A549 (cell line): ENCODE measurements at regions not wholly inside any gene's neighbourhood (a gene's known extent, or its start where the extent isn't known, plus 50 kb on each side); places are given as distances from the start of the nearest gene placed in this dataset.

Experiments used
- ATAC-seq, 2 experiments: fragments of 200-7000 bp in 1 of 2; fragments of >200 bp in 1 of 2; cut with Nextera tagmentation in 1 of 2; cut with Tn5 transposase in 1 of 2; 3 replicates each; pipeline versions ENCODE4 v1.8.0 to v1.9.1; 2018 to 2020; ENCODE audit warnings: mild to moderate bottlenecking in 1 of 2, moderate library complexity in 1 of 2
- CTCF ChIA-PET: fragments of 300-600 bp; sonication (Branson Sonifier 250); formaldehyde crosslinking; extraction: SDS; loops from one replicate; lab custom pipeline; 2021; ENCODE audit warnings: antibody characterized with exemption, inconsistent platforms; lab: Yijun Ruan, JAX
- POLR2A ChIA-PET: fragments of 350-600 bp; formaldehyde crosslinking; extraction: SDS; loops from one replicate; lab custom pipeline; 2021; ENCODE audit warnings: antibody characterized with exemption, inconsistent platforms; lab: Yijun Ruan, JAX
- DNase-seq, 2 experiments: peaks; one replicate each; pipeline versions ENCODE4 v3.0.0 to v3.0.0-alpha.2; 2011 to 2016; ENCODE audit warnings: low read depth in 1 of 2, low spot score in 1 of 2
- FAIRE-seq: peaks from 2 replicates; lab custom pipeline; 2011; peaks lifted over from hg19 to GRCh38; lab: Jason Lieb, UNC
- H3K27ac ChIP-seq, 2 experiments: fragments of >200 bp; sonication (Bioruptor Twin); formaldehyde crosslinking; 3 replicates each; pipeline ENCODE4 v1.5.1; 2016 to 2017
- H3K4me1 ChIP-seq: fragments of >200 bp; sonication (Bioruptor Twin); formaldehyde crosslinking; 3 replicates; pipeline ENCODE4 v1.6.1; 2016
- H3K4me2 ChIP-seq: fragments of >200 bp; sonication (Bioruptor Twin); formaldehyde crosslinking; 3 replicates; pipeline ENCODE4 v1.6.1; 2016
- H3K4me3 ChIP-seq: fragments of >200 bp; sonication (Bioruptor Twin); formaldehyde crosslinking; 3 replicates; pipeline ENCODE4 v1.5.1; 2016
- H3K9me3 ChIP-seq: fragments of >200 bp; sonication (Bioruptor Twin); formaldehyde crosslinking; 3 replicates; pipeline ENCODE4 v1.6.1; 2016
- ATOH8 ChIP-seq: fragments of 250-450 bp; sonication (Bioruptor Pico); IDR thresholded peaks from 2 replicates; pipeline ENCODE4 v1.5.0; 2020; ENCODE audit warnings: low read depth, mild to moderate bottlenecking, moderate library complexity
- BHLHE40 ChIP-seq: IDR thresholded peaks from 2 replicates; pipeline ENCODE4 v1.6.1; 2012; ENCODE audit warnings: low read depth, low read length, inconsistent platforms
- CBX2 ChIP-seq: fragments of 200-600 bp; sonication (generic); IDR thresholded peaks from 2 replicates; pipeline ENCODE4 v1.6.1; 2016; ENCODE audit warnings: low read depth, mild to moderate bottlenecking, borderline replicate concordance
- CHD4 ChIP-seq: fragments of 200-600 bp; sonication (generic); IDR thresholded peaks from 2 replicates; pipeline ENCODE4 v1.6.1; 2016; ENCODE audit warnings: antibody characterized with exemption, mild to moderate bottlenecking, borderline replicate concordance
- E2F6 ChIP-seq: IDR thresholded peaks from 2 replicates; pipeline ENCODE4 v1.6.1; 2012; ENCODE audit warnings: low read depth, borderline replicate concordance
- ELK1 ChIP-seq: fragments of 150-350 bp; IDR thresholded peaks from 2 replicates; pipeline ENCODE4 v1.6.1; 2014; ENCODE audit warnings: low read depth, mild to moderate bottlenecking, low read length
- ESRRA ChIP-seq: fragments of 150-350 bp; IDR thresholded peaks from 2 replicates; pipeline ENCODE4 v1.6.1; 2014; ENCODE audit warnings: mild to moderate bottlenecking, low read length, borderline replicate concordance
- FOSB ChIP-seq: fragments of 250-450 bp; sonication (Bioruptor Pico); IDR thresholded peaks from 2 replicates; pipeline ENCODE4 v1.5.0; 2020; ENCODE audit warnings: mild to moderate bottlenecking, moderate library complexity
- FOXS1 ChIP-seq: fragments of 250-450 bp; sonication (Bioruptor Pico); IDR thresholded peaks from 2 replicates; pipeline ENCODE4 v1.5.0; 2020; ENCODE audit warnings: mild to moderate bottlenecking, moderate library complexity
- HDAC2 ChIP-seq: fragments of 200-600 bp; sonication (generic); IDR thresholded peaks from 2 replicates; pipeline ENCODE4 v1.6.1; 2016
- HMGXB4 ChIP-seq: fragments of 250-450 bp; sonication (Bioruptor Pico); IDR thresholded peaks from 2 replicates; pipeline ENCODE4 v1.5.0; 2021; ENCODE audit warnings: mild to moderate bottlenecking, moderate library complexity, borderline replicate concordance
- HOXB5 ChIP-seq: fragments of 250-450 bp; sonication (Bioruptor Pico); IDR thresholded peaks from 2 replicates; pipeline ENCODE4 v1.5.0; 2020; ENCODE audit warnings: mild to moderate bottlenecking, moderate library complexity
- MAFK ChIP-seq: fragments of 450-650 bp; IDR thresholded peaks from 2 replicates; pipeline ENCODE4 v1.6.1; 2014; ENCODE audit not compliant: partially characterized antibody
- MAX ChIP-seq: IDR thresholded peaks from 2 replicates; pipeline ENCODE4 v1.6.1; 2012
- PHF8 ChIP-seq: fragments of 200-600 bp; sonication (generic); IDR thresholded peaks from 2 replicates; pipeline ENCODE4 v1.6.1; 2016; ENCODE audit warnings: low read depth, mild to moderate bottlenecking, antibody characterized with exemption, moderate library complexity, borderline replicate concordance
- POLR2A ChIP-seq: IDR thresholded peaks from 2 replicates; pipeline ENCODE4 v1.6.1; 2012; ENCODE audit warnings: mild to moderate bottlenecking, low read length
- POLR2AphosphoS2 ChIP-seq: conservative IDR thresholded peaks from 2 replicates; pipeline ENCODE4 v1.6.1; 2012; ENCODE audit warnings: low read length, improper control_type of control experiment, inconsistent platforms
- RAD21 ChIP-seq, 2 experiments: fragments of >200 bp in 1 of 2; sonication (Bioruptor Twin) in 1 of 2; formaldehyde crosslinking in 1 of 2; IDR thresholded peaks in 1 of 2; conservative IDR thresholded peaks in 1 of 2; 2 replicates in 1 of 2; 3 replicates in 1 of 2; pipeline ENCODE4 v1.6.1; 2012 to 2018; ENCODE audit warnings: inconsistent platforms in 1 of 2
- SMC3 ChIP-seq: fragments of >200 bp; sonication (Bioruptor Twin); formaldehyde crosslinking; IDR thresholded peaks from 3 replicates; pipeline ENCODE4 v1.6.1; 2018; ENCODE audit warnings: inconsistent platforms
- ZSCAN20 ChIP-seq: fragments of 250-450 bp; sonication (Bioruptor Pico); IDR thresholded peaks from 2 replicates; pipeline ENCODE4 v1.8.0; 2022; ENCODE audit warnings: mild to moderate bottlenecking, moderate library complexity
- WGBS: methylation state at CpG from one replicate; pipeline ENCODE4 v1.1.6; 2017; ENCODE audit errors: missing lambda C conversion rate; 5-methylcytosine and 5-hydroxymethylcytosine counted together

GRCh38 chr9:91157883-91158282 is 203.8 kb downstream of the AUH start:
- H3K4me3 ChIP-seq = no peak overlapping the region
- FAIRE-seq = no peak
- TF ChIP-seq ESRRA = no peak
- no peak for TF ChIP-seq MAX
- TF ChIP-seq HDAC2 = no peak
- TF ChIP-seq CHD4 = no peak
- no peak for TF ChIP-seq BHLHE40
- no peak for TF ChIP-seq FOXS1 (CRISPR knock-in tag)
- TF ChIP-seq ATOH8 (CRISPR knock-in tag) = no peak
- TF ChIP-seq CBX2 = no peak
- no peak for TF ChIP-seq ELK1
- no peak for TF ChIP-seq MAFK
- no peak for TF ChIP-seq ZSCAN20 (CRISPR knock-in tag)
- no peak for TF ChIP-seq RAD21 (conservative IDR thresholded peaks at IDR 0.05 in 1 of 2, IDR thresholded peaks at IDR 0.05 in 1 of 2)
- no peak for TF ChIP-seq HMGXB4 (CRISPR knock-in tag)
- no peak for TF ChIP-seq SMC3
- TF ChIP-seq, all 56 proteins: peak for 0
- Histone ChIP-seq H3K27ac (no peak overlapping the region), H3K4me1 (peaks cover 12% of the 10 kb centered on the region), H3K4me2 (no peak overlapping the region), H3K9me3 (peaks cover 4% of the 10 kb centered on the region; the same call in 1 of the 3 replicates)
- DNase-seq (no peak), ATAC-seq (no peak)
- 46% methylated on average over 2 of the region's 2 CpGs for WGBS
- POLR2A ChIA-PET = no interaction called here
- CTCF ChIA-PET = interaction anchor here (0.9 to 1.0 kb wide), 2 partner anchors 13 to 268 kb away, joined by 3 to 4 read pairs; no protein-coding TSS in a partner anchor

- H3K4me1 ChIP-seq = peaks cover 16% of the 10 kb centered on the region
- CTCF ChIA-PET = interaction anchor here (1.0 kb wide), 1 partner anchor 13 kb away, joined by 4 read pairs; no protein-coding TSS in a partner anchor
- ATAC-seq (no peak), DNase-seq (no peak), FAIRE-seq (no peak)
- TF ChIP-seq PHF8 (no peak), FOSB (CRISPR knock-in tag) (no peak), POLR2AphosphoS2 (no peak), SMC3 (no peak), FOXS1 (CRISPR knock-in tag) (no peak), E2F6 (no peak), POLR2A (no peak), HOXB5 (CRISPR knock-in tag) (no peak)
- no peak overlapping the region for H3K4me3 ChIP-seq
- POLR2A ChIA-PET = no interaction called here
- WGBS = 74% methylated on average over 6 of the region's 6 CpGs
- H3K27ac ChIP-seq = no peak overlapping the region
- no peak overlapping the region for H3K4me2 ChIP-seq
- 0 out of 3 replicates have a peak, but pooled peaks cover 3% of the 10 kb centered on the region for H3K9me3 ChIP-seq
Measured at GRCh38 chr9:91158286-91158685, 203.4 kb downstream of the AUH start.
